Activated CD4-positive, alpha-beta T cell treated with anti-CD3 and anti-CD28 coated beads, Interleukin-2, amount 10 ng/mL, durations not matched to agents 7 days and 5 days (primary cell): ENCODE measurements at regions not wholly inside any gene's neighbourhood (a gene's known extent, or its start where the extent isn't known, plus 50 kb on each side); places are given as distances from the start of the nearest gene placed in this dataset.
"Not testable (repeated sequence)": the region's sequence is repeated elsewhere in the genome, so short reads cannot be mapped to it uniquely, and the experiment has no call there.

ENCODE experiments used
- CTCF ChIA-PET: fragments of 350-600 bp; sonication (Branson Sonifier 250); formaldehyde crosslinking; loops from one replicate; lab custom pipeline; 2021; ENCODE audit warnings: antibody characterized with exemption; lab: Charles Lee
- POLR2A ChIA-PET: fragments of 350-600 bp; sonication (Branson Sonifier 250); formaldehyde crosslinking; loops from one replicate; lab custom pipeline; 2021; ENCODE audit warnings: antibody characterized with exemption; lab: Charles Lee
- DNase-seq: peaks from one replicate; pipeline ENCODE4 v3.0.0-alpha.2; 2020
- H3K27ac Mint-ChIP-seq: one replicate; pipeline ENCODE4 v1.8.0; 2021; ENCODE audit warnings: mild to moderate bottlenecking, moderate library complexity, mixed read lengths
- H3K27me3 Mint-ChIP-seq: one replicate; pipeline ENCODE4 v1.8.0; 2021; ENCODE audit warnings: mixed read lengths
- H3K36me3 Mint-ChIP-seq: one replicate; pipeline ENCODE4 v1.8.0; 2021; ENCODE audit warnings: low read depth, mixed read lengths
- H3K4me1 Mint-ChIP-seq: one replicate; pipeline ENCODE4 v1.8.0; 2021; ENCODE audit warnings: mixed read lengths
- H3K4me3 Mint-ChIP-seq: one replicate; pipeline ENCODE4 v1.8.0; 2021; ENCODE audit warnings: mild to moderate bottlenecking, moderate library complexity, mixed read lengths
- H3K9me3 Mint-ChIP-seq: one replicate; pipeline ENCODE4 v1.8.0; 2021; ENCODE audit warnings: mixed read lengths

- Mint-ChIP-seq H3K4me1 (no peaks in the 10 kb centered on the region), H3K9me3 (peaks cover 14% of the 10 kb centered on the region), H3K36me3 (no peaks in the 10 kb centered on the region), H3K27me3 (no peaks in the 10 kb centered on the region), H3K4me3 (no peak overlapping the region), H3K27ac (no peak overlapping the region)
- ChIA-PET CTCF (no interaction called here), POLR2A (no interaction called here)
- no peak for DNase-seq
Observed at GRCh38 chr5:26487553-26487952, 550.8 kb downstream of the CDH9 start.

GRCh38 chr5:26486631-26487030 is 551.8 kb downstream of the CDH9 start:
- ChIA-PET CTCF (no interaction called here), POLR2A (no interaction called here)
- no peak for DNase-seq
- Mint-ChIP-seq H3K4me3 (no peak overlapping the region), H3K36me3 (no peaks in the 10 kb centered on the region), H3K9me3 (peaks cover 16% of the 10 kb centered on the region), H3K27ac (no peak overlapping the region), H3K4me1 (no peaks in the 10 kb centered on the region), H3K27me3 (no peaks in the 10 kb centered on the region)

- H3K9me3 Mint-ChIP-seq = peaks cover 12% of the 10 kb centered on the region
- H3K4me1 Mint-ChIP-seq, H3K4me3 Mint-ChIP-seq, H3K27me3 Mint-ChIP-seq, H3K27ac Mint-ChIP-seq, DNase-seq, CTCF ChIA-PET, POLR2A ChIA-PET, H3K36me3 Mint-ChIP-seq: not testable (repeated sequence)
Observed at GRCh38 chr5:26485146-26485860, 553.1 kb downstream of the CDH9 start.

GRCh38 chr5:26482810-26483375 is 555.5 kb downstream of the CDH9 start:
- no peak for DNase-seq
- no peak overlapping the region for H3K27ac Mint-ChIP-seq
- H3K4me3 Mint-ChIP-seq = no peak overlapping the region
- no peaks in the 10 kb centered on the region for H3K4me1 Mint-ChIP-seq
- ChIA-PET CTCF (interaction anchor here (0.7 kb wide), 1 partner anchor 407 kb away, joined by 5 read pairs; no protein-coding TSS in a partner anchor), POLR2A (no interaction called here)
- no peaks in the 10 kb centered on the region for H3K27me3 Mint-ChIP-seq
- no peaks in the 10 kb centered on the region for H3K36me3 Mint-ChIP-seq
- peaks cover 4% of the 10 kb centered on the region for H3K9me3 Mint-ChIP-seq

GRCh38 chr5:26482076-26482809 is 556.1 kb downstream of the CDH9 start:
- no peaks in the 10 kb centered on the region for H3K4me1 Mint-ChIP-seq
- H3K9me3 Mint-ChIP-seq = peaks cover 4% of the 10 kb centered on the region
- no peaks in the 10 kb centered on the region for H3K36me3 Mint-ChIP-seq
- H3K4me3 Mint-ChIP-seq = no peak overlapping the region
- H3K27ac Mint-ChIP-seq = no peak overlapping the region
- no peaks in the 10 kb centered on the region for H3K27me3 Mint-ChIP-seq
- ChIA-PET POLR2A (no interaction called here), CTCF (interaction anchor here (0.7 kb wide), 1 partner anchor 406 kb away, joined by 5 read pairs; no protein-coding TSS in a partner anchor)
- no peak for DNase-seq

- DNase-seq = no peak
- H3K4me3 Mint-ChIP-seq = no peak overlapping the region
- H3K9me3 Mint-ChIP-seq = peaks cover 4% of the 10 kb centered on the region
- ChIA-PET POLR2A (no interaction called here), CTCF (no interaction called here)
- H3K27me3 Mint-ChIP-seq = no peaks in the 10 kb centered on the region
- H3K36me3 Mint-ChIP-seq = no peaks in the 10 kb centered on the region
- H3K4me1 Mint-ChIP-seq = no peaks in the 10 kb centered on the region
- no peak overlapping the region for H3K27ac Mint-ChIP-seq
Observed at GRCh38 chr5:26470439-26470838, 567.9 kb downstream of the CDH9 start.

GRCh38 chr5:26439121-26439520 is 599.3 kb downstream of the CDH9 start:
- Mint-ChIP-seq H3K27ac (no peak overlapping the region), H3K4me1 (no peaks in the 10 kb centered on the region), H3K9me3 (peaks cover 2% of the 10 kb centered on the region), H3K36me3 (no peaks in the 10 kb centered on the region), H3K4me3 (no peak overlapping the region), H3K27me3 (no peaks in the 10 kb centered on the region)
- ChIA-PET POLR2A (no interaction called here), CTCF (no interaction called here)
- no peak for DNase-seq

GRCh38 chr5:26434688-26435087 is 603.7 kb downstream of the CDH9 start:
- Mint-ChIP-seq H3K4me1 (no peaks in the 10 kb centered on the region), H3K27me3 (no peaks in the 10 kb centered on the region), H3K27ac (no peak overlapping the region), H3K9me3 (peaks cover 5% of the 10 kb centered on the region), H3K4me3 (no peak overlapping the region), H3K36me3 (no peaks in the 10 kb centered on the region)
- ChIA-PET CTCF (no interaction called here), POLR2A (no interaction called here)
- no peak for DNase-seq

- Mint-ChIP-seq H3K27me3 (no peaks in the 10 kb centered on the region), H3K36me3 (no peaks in the 10 kb centered on the region), H3K9me3 (peaks cover 8% of the 10 kb centered on the region), H3K4me1 (no peaks in the 10 kb centered on the region), H3K4me3 (no peak overlapping the region), H3K27ac (no peak overlapping the region)
- POLR2A ChIA-PET = no interaction called here
- no peak for DNase-seq
- CTCF ChIA-PET = no interaction called here
Observed at GRCh38 chr5:26432386-26432785, 606.0 kb downstream of the CDH9 start.

- DNase-seq = no peak
- no peaks in the 10 kb centered on the region for H3K27me3 Mint-ChIP-seq
- POLR2A ChIA-PET = no interaction called here
Observed at GRCh38 chr5:26430323-26430722, 608.1 kb downstream of the CDH9 start.

GRCh38 chr5:26427281-26427680 is 611.1 kb downstream of the CDH9 start:
- POLR2A ChIA-PET = no interaction called here
- Mint-ChIP-seq H3K27me3 (no peaks in the 10 kb centered on the region), H3K4me3 (no peak overlapping the region), H3K36me3 (no peaks in the 10 kb centered on the region), H3K9me3 (peaks cover 12% of the 10 kb centered on the region), H3K27ac (no peak overlapping the region), H3K4me1 (no peaks in the 10 kb centered on the region)
- CTCF ChIA-PET = no interaction called here
- no peak for DNase-seq

More at GRCh38 chr5:26430323-26430722, 608.1 kb downstream of the CDH9 start:
- Mint-ChIP-seq H3K4me1 (no peaks in the 10 kb centered on the region), H3K36me3 (no peaks in the 10 kb centered on the region), H3K9me3 (peaks cover 14% of the 10 kb centered on the region), H3K4me3 (no peak overlapping the region), H3K27ac (no peak overlapping the region)
- CTCF ChIA-PET = no interaction called here

GRCh38 chr5:26419987-26420386 is 618.4 kb downstream of the CDH9 start:
- Mint-ChIP-seq H3K4me3 (no peak overlapping the region), H3K27ac (no peak overlapping the region), H3K36me3 (no peaks in the 10 kb centered on the region), H3K9me3 (no peaks in the 10 kb centered on the region), H3K4me1 (no peaks in the 10 kb centered on the region), H3K27me3 (no peaks in the 10 kb centered on the region)
- no peak for DNase-seq
- ChIA-PET POLR2A (no interaction called here), CTCF (no interaction called here)

- ChIA-PET CTCF (no interaction called here), POLR2A (no interaction called here)
- Mint-ChIP-seq H3K4me3 (no peak overlapping the region), H3K27ac (no peak overlapping the region), H3K27me3 (no peaks in the 10 kb centered on the region), H3K36me3 (no peaks in the 10 kb centered on the region), H3K4me1 (no peaks in the 10 kb centered on the region), H3K9me3 (no peaks in the 10 kb centered on the region)
- DNase-seq = no peak
Observed at GRCh38 chr5:26416911-26417310, 621.5 kb downstream of the CDH9 start.
